ENCODE measurements at regions not wholly inside any gene's neighbourhood (a gene's known extent, or its start where the extent isn't known, plus 50 kb on each side); places are given as distances from the start of the nearest gene placed in this dataset.

DNA sequence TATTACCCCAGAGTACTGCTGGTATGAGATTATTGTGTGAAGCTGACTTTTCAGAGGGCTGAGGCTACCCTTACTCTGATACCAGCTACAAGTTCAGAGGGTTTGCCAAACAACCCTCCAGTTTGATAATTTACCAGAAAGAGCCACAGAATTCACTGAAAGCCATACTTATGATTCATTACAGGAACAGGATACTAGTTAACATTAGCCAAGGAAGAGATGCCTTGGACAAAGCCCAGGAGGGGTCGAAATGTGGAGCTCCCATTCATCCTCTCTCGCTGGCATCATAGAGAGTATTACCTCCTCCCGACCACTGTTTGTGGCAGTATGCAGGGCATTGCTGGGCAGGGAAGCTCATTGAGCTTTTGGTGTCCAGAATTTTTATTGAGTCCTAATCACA, 364.3 kb downstream of the KCNRG start:
- no peaks in the 10 kb centered on the region for H3K9me3 ChIP-seq
- no peaks in the 10 kb centered on the region for H3K27me3 ChIP-seq
- no peak overlapping the region for H3K27ac ChIP-seq
- no peak for ATAC-seq
- peaks cover 0 to 13% (median 5%) of the 10 kb centered on the region in 4 donors for H3K4me1 ChIP-seq
- no peak overlapping the region for H3K4me3 ChIP-seq
- TF ChIP-seq POLR2A (IDR thresholded peaks at IDR 0.05): no peak
- TF ChIP-seq, protein P1, sequence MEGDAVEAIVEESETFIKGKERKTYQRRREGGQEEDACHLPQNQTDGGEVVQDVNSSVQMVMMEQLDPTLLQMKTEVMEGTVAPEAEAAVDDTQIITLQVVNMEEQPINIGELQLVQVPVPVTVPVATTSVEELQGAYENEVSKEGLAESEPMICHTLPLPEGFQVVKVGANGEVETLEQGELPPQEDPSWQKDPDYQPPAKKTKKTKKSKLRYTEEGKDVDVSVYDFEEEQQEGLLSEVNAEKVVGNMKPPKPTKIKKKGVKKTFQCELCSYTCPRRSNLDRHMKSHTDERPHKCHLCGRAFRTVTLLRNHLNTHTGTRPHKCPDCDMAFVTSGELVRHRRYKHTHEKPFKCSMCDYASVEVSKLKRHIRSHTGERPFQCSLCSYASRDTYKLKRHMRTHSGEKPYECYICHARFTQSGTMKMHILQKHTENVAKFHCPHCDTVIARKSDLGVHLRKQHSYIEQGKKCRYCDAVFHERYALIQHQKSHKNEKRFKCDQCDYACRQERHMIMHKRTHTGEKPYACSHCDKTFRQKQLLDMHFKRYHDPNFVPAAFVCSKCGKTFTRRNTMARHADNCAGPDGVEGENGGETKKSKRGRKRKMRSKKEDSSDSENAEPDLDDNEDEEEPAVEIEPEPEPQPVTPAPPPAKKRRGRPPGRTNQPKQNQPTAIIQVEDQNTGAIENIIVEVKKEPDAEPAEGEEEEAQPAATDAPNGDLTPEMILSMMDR (IDR thresholded peaks at IDR 0.05): no peak
- no peak for DNase-seq
- intact Hi-C loops (cut with DNase I): no loop called here
- WGBS (ENCODE audit: insufficient coverage, low coverage, low lambda C conversion rate, missing lambda C conversion rate): 0% methylated on average over 1 of the region's 3 CpGs
- H3K36me3 ChIP-seq: no peaks in the 10 kb centered on the region

DNA sequence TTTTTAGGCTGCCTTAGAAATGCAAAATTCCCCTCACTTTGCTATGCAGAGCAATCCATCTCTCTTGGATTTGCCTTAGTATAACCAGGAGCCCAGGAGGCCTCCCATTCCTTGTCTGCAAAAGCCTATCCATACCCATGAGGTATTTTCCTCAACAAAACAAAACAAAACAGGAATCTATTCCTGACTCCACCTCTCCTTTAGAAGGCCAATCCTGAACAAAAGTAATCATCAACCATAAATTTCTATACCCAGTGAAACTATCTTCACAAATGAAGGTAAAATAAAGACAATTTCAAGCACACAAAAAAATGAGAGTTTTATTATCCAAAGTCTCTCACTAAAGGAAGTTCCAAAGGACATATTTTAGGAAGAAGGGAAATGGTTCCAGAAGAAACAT, 365.7 kb downstream of the KCNRG start:
- Histone ChIP-seq H3K4me1 (peaks cover 0 to 13% (median 5%) of the 10 kb centered on the region in 4 donors), H3K36me3 (no peaks in the 10 kb centered on the region), H3K4me3 (no peak overlapping the region), H3K9me3 (no peaks in the 10 kb centered on the region), H3K27me3 (no peaks in the 10 kb centered on the region), H3K27ac (no peak overlapping the region)
- intact Hi-C loops (cut with DNase I): loop anchor here in 1 of 2 donors (10.0 kb wide), 1 partner anchor 144 kb away; no protein-coding TSS in a partner anchor
- ATAC-seq: no peak
- no peak for DNase-seq
- no peak for TF ChIP-seq POLR2A (IDR thresholded peaks at IDR 0.05)
- TF ChIP-seq, protein P1 (IDR thresholded peaks at IDR 0.05): no peak

DNA sequence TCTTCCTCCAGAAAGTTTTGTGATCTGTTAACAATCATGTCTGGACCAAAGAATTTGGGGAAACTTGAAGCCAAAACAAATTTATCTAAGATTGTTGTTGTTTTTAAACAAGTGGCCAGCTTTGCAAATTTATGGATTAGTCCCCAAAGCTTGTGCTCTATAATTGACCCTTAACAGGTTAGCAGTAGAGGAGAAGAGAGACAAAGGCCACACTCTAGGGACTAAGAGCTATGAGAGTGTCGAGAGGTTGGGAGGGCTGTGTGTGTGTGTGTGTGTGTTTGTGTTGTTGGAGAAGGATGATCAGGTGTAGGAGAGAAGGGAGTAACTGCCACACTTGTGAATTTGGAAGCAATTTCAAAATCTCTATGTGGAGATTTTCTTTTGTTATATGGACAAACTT, 367.3 kb downstream of the KCNRG start:
- DNase-seq (no peak), ATAC-seq (no peak)
- no peaks in the 10 kb centered on the region for H3K36me3 ChIP-seq
- no peak overlapping the region for H3K27ac ChIP-seq
- peaks cover 0 to 17% (median 5%) of the 10 kb centered on the region in 4 donors for H3K4me1 ChIP-seq
- no peaks in the 10 kb centered on the region for H3K27me3 ChIP-seq
- no peak for TF ChIP-seq POLR2A (IDR thresholded peaks at IDR 0.05)
- no peak overlapping the region for H3K4me3 ChIP-seq
- 85% methylated on average over 1 of the region's 1 CpG for WGBS (ENCODE audit: insufficient coverage, low coverage, low lambda C conversion rate, missing lambda C conversion rate)
- intact Hi-C loops (cut with DNase I): loop anchor here in 1 of 2 donors (10.0 kb wide), 1 partner anchor 142 kb away; no protein-coding TSS in a partner anchor
- H3K9me3 ChIP-seq: no peaks in the 10 kb centered on the region

DNA sequence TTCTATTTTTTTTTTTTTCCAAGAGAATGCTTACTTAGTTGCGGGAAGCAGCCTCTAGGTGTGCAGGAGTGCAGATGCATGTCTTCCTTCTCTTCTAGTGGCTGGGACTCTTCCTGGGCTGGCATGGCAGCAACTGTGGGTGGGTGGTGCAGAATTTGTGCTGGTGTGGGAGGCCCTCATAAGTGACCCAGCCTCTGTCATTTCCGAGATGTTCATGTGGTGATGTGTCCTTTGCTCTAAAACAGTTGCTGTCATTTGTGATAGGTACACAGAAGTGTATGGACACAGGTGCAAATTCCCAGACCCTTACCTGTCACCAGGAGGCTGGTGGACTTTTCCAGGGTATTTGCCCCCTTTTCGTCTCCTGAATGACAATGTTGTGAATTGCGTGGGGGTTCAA, 367.7 kb downstream of the KCNRG start:
- 67% methylated on average over 4 of the region's 4 CpGs for WGBS (ENCODE audit: insufficient coverage, low coverage, low lambda C conversion rate, missing lambda C conversion rate)
- no peaks in the 10 kb centered on the region for H3K27me3 ChIP-seq
- no peaks in the 10 kb centered on the region for H3K9me3 ChIP-seq
- TF ChIP-seq, protein P1 (IDR thresholded peaks at IDR 0.05): no peak
- no peak for TF ChIP-seq POLR2A (IDR thresholded peaks at IDR 0.05)
- intact Hi-C loops (cut with DNase I): loop anchor here in 1 of 2 donors (10.0 kb wide), 1 partner anchor 142 kb away; no protein-coding TSS in a partner anchor
- no peaks in the 10 kb centered on the region for H3K36me3 ChIP-seq
- ATAC-seq: no peak
- no peak overlapping the region for H3K4me3 ChIP-seq
- H3K27ac ChIP-seq: no peak overlapping the region
- peaks cover 0 to 14% (median 5%) of the 10 kb centered on the region in 4 donors for H3K4me1 ChIP-seq
- no peak for DNase-seq

DNA sequence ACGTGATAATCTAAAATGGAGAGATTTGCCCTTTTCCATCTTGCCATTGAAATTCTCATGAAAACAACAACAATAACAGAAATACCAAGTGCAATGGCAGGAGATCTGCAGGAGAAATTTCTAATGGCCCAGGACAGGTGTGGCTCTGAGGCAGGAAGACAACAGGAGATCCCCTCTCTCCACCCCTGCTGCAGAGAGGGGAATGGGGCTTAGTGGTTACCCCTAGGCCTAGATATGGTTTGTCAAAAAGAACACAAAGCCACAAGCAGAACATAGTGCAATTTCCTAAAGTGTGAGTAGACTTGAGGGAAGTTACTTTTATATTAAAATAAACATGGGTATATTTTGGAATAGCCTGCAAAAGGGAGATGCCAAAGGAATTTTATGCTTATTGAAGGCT, 369.5 kb downstream of the KCNRG start:
- Histone ChIP-seq H3K4me3 (no peak overlapping the region), H3K27me3 (no peaks in the 10 kb centered on the region), H3K36me3 (no peaks in the 10 kb centered on the region), H3K4me1 (peaks cover 0 to 4% (median 0%) of the 10 kb centered on the region in 4 donors), H3K27ac (no peak overlapping the region), H3K9me3 (no peaks in the 10 kb centered on the region)
- intact Hi-C loops (cut with DNase I): loop anchor here in 1 of 2 donors (10.0 kb wide), 1 partner anchor 140 kb away; no protein-coding TSS in a partner anchor
- ATAC-seq (no peak), DNase-seq (no peak)
- 93% methylated on average over 1 of the region's 1 CpG for WGBS (ENCODE audit: insufficient coverage, low coverage, low lambda C conversion rate, missing lambda C conversion rate)
- TF ChIP-seq, protein P1 (IDR thresholded peaks at IDR 0.05): no peak
